ENCODE measurements at regions not wholly inside any gene's neighbourhood (a gene's known extent, or its start where the extent isn't known, plus 50 kb on each side); places are given as distances from the start of the nearest gene placed in this dataset.

DNA sequence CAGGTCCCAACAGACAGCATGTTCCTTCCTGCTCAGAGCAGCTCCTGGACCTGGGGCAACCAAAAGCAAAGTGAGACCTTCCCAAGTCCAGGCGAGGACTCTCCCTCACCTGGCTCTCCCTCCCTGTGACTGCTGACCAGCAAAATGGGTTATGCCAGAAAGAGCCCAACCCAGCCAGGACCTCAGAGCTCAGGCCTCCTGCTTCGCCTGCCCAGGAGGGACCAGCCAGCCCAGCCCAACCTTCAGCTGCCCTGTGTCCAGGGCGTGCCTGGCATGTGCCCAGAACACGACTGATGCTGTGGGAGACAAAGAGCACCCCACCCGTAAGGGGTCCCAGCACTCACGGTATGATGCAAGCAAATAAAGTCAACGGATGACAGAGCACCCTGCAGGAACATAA, 74.0 kb upstream of the CST7 start:
- no peak for DNase-seq

DNA sequence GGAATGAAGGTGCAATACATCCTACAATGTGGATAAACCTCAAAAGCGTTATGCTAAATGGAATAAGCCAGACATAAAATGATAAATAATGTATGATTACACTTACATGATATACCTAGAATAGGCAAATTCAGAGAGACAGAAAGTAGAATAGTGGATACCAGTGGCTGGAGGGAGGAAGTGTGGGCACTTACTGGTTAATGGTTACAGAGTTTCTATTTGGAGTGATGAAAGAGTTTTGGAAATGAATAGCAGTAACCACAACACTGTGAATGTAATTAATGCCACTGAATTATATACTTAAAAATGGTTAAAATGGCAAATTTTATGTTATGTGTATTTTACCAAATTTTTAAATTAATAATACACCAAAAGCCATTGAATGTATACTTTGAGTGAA, 71.4 kb upstream of the CST7 start:
- no peak for DNase-seq

DNA sequence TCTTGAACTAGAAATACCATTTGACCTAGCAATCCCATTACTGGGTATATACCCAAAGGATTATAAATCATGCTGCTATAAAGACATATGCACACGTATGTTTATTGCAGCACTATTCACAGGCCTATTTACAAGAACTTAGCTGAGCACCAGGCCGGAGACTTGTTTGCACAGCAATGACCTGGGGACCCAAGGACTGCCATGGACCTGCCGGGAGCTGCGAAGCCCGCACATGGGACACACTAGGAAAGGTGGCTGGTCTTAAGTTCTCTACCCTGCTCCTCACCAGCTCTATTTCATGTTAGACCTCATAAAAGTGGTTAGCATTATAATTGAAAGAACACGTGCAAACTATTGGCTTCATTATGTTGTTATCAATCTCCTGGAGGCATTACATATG, 70.4 kb upstream of the CST7 start:
- DNase-seq, result no peak

DNA sequence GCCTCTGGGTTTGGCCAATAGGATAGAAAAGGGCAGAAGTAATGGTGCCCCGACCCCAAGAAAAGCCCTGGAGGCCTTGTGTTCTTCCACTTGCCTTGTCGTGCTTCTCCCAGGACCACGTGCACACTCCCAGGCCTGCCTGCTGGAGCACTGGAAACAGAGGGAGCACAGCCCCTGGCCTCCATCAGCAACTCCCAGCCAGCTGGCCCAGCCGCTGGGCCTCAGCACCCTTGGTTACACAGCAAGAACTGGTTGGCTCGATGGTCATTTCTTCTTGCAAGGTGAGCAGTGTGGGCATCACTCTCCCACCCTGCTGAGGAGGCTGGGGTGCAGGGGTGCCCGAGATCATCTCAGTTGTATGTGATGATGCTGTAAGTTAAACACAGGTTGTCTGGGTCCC, 69.2 kb upstream of the CST7 start:
- DNase-seq, result no peak

DNA sequence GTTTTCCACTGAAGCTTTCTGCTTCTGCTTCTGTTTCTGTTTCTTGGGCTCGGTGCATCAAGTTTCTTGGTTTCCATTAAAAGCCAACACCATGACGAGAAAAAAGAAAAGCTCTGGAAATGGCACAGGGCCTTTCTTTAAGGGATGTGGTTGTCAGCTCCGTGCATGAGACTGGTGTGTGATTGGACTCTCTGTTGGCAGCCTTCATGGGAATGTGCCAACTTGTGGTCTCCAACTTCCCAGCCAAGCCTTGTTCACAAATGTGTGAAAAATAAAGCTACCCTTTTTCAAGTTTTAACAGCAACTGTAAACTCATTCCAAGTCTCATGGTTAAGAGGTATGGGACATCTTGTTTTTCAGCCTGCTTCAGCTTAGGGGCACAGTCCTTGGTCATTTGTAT, 68.7 kb upstream of the CST7 start:
- no peak for DNase-seq

DNA sequence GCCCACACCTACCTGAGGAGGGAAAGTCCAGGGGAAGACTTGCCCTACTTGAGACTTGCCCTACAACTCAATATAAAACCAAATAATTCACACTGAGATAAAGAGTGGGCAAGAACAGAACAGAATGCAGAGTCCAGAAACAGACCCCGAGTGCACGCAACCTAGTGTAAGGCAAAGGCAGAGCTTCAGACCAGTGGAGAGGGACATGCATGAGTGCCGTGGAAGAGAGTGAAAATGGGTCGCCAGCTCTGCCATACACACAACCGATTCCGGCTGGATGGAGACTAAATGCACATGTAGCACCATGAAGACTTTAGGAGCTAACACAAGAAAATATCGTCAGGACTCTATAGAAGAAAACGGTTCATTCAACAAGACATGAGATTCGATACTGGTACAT, 58.8 kb upstream of the CST7 start:
- DNase-seq, result no peak

DNA sequence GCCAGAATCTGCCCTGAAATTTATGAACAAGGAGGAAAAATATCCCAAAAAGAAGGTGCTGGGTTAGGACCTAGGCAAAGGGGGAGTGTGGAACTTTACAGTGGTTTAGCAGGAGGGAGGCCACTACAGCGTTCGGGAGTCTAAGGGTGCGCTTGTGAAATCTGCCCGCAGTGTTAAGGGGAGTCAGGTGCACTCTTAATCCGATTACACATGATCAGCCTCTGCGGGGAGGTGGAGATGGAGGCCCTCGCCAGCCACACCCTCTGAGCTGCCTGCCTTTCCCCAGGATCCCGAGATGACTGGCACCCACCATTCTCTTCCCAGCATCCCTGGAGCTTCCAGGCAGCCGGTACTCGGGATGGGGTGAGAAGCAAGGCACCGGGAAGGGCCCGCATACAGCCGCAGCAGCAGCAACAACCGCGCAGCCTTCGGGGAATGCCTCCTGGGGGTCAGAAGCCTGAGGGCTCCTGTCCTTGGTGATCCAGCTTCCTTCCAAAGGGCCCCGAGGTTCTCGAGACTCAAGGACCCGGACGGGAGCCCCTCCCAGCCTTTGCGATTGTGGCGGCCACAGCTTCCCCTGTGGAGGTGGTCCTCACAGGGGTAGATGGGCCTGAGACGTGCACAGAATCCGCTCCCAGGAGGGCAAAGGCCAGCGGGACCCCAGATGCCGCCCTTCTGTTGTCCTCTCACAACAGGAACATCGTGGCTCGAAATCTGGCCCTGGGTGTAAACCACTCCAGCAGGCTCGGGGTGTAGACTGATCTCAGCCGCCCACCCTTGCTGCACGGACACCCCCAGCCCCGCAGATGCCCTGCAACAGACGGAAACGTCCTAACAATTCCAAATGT, 57.3 kb upstream of the CST7 start:
- no peak for DNase-seq

DNA sequence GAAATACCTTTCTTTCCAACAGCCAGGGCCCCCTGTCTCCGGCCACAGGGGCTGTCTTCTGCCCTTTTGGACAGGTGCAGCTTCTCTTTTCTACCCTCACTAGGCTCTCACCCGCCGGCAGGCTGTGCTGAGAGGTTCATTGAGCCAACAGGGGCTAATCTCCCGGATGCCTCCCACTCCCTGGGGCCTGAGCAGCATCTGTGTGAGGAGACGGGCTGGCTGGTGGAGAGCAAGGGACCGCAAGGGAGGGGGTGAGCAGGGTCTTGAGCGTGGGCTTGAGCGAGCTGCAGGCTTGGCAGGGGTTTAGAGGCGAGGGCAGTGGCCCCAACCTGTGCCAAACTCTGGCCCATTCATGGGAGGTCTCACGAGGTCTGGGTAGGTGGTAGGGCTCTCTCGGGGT, 56.5 kb upstream of the CST7 start:
- no peak for DNase-seq

DNA sequence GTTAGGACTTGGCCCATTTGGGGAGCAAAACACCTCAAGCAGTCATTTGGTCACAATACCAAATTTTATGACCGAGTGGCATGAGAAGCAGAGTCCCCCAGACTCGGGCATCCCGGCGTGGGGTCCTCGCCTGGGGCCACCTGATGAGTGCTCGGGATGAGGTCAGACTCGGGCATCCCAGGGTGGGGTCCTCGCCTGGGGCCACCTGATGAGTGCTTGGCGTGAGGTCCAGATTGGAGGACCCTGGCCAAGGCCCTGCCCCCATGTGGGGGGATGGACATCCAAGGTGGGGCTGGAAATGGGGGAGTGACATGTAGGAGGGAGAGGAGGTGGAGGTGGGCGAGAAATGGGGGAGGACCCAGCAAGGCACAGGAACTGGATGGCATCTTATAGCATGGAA, 56.1 kb upstream of the CST7 start:
- DNase-seq, result no peak

DNA sequence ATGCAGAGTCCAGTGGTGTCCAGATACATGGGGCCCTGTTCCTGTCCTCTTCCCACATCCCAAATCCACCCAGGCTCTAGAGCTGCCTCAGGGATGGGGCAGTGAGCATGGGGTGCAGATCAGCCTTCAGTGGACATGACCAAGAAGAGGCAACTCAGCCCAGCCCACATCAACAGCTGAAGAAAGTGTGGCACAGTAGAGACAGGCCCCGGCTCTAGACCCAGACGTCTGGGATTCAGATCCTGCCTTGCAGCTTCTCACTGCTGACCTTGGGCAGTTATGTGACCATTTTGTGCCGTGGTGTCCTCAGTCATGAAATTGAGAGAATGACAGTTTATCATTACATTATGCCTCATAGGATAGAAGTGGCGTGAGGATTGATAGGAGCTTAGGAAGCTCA, 54.6 kb upstream of the CST7 start:
- DNase-seq, result no peak

DNA sequence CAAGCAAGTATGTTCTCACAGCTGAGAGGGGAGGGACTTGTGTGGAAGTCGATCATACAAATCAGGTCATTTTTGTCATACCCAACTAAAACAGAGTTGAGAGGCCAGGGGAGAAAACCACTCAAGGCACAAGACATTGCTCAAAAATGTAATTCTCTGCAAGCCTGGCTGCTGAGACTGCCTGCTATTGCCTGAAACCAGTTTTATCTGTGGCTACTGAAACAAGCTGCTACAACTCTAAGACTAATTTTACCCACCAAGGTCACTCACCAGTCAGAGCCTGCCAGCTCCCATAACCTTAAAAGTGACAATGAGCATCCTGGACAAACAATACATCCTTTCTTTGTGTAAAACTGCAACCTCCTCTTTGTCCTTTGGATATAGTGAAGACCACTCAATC, 54.1 kb upstream of the CST7 start:
- no peak for DNase-seq

DNA sequence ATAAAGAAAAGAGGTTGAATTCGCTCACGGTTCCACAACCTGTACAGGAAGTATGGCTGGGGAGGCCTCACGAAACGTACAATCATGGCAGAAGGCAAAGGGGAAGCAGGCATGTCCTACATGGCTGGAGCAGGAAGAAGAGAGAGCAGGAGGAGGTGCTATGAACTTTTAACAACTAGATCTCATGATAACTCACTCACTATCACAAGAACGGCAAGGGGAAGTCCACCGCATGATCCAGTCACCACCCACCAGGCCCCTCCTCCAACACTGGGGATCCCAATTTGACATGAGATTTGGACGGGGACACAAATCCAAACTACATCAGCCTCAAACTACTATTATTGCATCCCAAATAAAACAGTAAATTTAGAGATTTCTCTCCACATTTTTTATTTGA, 53.6 kb upstream of the CST7 start:
- DNase-seq, result no peak

DNA sequence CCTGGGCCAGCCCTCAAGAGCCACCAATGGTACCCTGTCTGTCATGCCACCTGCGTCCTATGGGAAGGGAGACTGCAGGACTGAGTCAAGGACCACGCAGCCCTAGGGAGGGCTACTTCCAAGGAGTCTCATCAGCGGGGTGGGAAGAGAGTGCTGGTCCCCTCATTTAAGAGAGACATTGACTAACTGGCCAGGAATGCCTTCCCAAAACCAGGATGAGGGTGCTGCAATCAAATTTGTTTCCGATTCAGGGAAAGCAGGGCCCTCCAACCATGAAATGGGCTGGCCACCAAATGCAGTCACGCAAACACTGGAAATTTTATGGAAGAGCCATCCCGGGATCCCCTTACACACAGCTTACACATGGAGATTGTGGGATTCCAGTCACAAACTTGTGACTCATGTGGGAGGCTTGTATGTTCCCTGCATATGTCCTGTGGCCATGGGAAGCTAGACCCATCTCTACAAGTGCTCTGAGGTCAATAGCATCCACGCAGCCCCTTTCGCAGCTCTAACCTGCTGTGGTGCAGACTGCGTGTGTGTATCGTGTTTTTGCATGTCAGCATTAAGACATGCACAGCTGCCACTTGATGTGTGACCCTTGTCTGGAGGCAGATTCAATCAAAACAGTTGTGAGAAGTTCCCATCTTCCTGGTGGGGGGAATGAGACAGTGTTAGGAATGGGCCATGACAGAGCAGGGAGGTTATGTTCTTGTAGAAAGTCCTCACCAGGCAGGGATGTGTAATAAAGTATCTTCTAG, 53.0 kb upstream of the CST7 start:
- DNase-seq, result no peak

DNA sequence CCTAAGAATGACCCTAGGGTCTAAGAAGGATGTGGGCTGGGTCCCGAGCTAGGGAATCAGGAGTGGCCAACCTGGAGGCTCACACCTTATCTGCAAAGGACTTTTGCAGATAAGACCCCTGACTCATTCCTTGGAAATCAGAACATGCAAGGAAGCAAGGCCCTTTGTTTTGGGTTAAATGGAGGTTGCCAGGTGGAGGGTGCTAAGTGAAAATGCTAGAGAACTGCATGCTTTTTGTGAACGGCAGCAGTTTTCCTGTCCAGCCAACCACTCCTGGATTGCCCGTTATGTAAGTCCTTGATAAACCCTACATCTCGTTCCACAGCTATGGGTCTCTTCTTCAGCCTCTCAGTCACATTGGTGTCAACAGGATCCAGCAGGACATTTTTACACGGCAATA, 52.1 kb upstream of the CST7 start:
- DNase-seq, result no peak

DNA sequence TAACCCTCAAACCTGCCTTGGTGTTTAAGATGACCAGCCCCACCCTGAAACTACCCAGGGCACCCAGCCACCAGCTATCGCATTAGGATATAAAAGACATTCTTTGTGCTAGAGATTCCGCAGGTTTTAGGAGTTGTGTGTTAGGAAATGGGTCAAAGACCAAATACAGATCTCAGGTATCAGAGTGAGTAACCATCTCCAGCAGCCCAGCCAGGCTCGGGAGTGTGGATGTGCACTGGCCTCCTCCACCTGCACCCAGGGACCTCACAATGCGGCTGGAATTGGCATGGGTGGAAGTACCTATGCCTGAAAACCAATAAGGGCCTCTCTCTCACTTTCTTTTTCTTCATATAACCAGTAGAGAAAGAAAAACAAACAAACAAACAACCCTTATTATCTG, 51.1 kb upstream of the CST7 start:
- DNase-seq, result no peak

DNA sequence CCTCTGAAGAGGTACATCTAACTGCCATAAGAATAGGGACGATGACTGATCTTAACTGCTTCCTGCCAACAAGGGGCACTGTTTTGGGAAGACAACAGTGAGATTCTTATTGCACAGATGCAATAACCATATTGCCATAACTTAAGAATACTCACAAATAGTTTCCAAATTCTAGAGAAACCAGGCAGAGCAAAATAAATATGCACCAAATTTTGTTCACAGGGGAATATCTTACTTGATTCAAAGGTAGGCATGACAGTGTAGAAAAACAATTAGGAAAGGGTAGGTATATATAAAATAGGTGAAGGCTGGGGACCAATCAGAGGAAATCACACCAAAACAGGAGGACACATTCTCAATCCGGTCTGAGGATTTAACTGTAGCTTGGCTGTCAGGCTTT, 49.9 kb upstream of the CST7 start:
- DNase-seq, result no peak
